ENCODE measurements at regions not wholly inside any gene's neighbourhood (a gene's known extent, or its start where the extent isn't known, plus 50 kb on each side); places are given as distances from the start of the nearest gene placed in this dataset.
"Not testable (repeated sequence)": the region's sequence is repeated elsewhere in the genome, so short reads cannot be mapped to it uniquely, and the experiment has no call there.

- no peak for TF ChIP-seq CTCF (IDR thresholded peaks at IDR 0.05; ENCODE audit: unreplicated experiment)
Observed at GRCh38 chr3:70466096-70466495, 153.7 kb upstream of the MDFIC2 start.

GRCh38 chr3:70464876-70465275 lies 152.4 kb upstream of the MDFIC2 start:
- no peak for DNase-seq (ENCODE audit: low spot score)
- Mint-ChIP-seq H3K9me3 (ENCODE audit: unreplicated experiment) (no peaks in the 10 kb centered on the region), H3K27ac (ENCODE audit: unreplicated experiment) (no peak overlapping the region), H3K27me3 (ENCODE audit: unreplicated experiment) (no peaks in the 10 kb centered on the region), H3K36me3 (ENCODE audit: low read depth, unreplicated experiment) (peaks cover 4% of the 10 kb centered on the region), H3K4me1 (ENCODE audit: unreplicated experiment) (no peaks in the 10 kb centered on the region), H3K4me3 (ENCODE audit: unreplicated experiment) (no peak overlapping the region)
- no peak for TF ChIP-seq CTCF (IDR thresholded peaks at IDR 0.05; ENCODE audit: unreplicated experiment)

More at GRCh38 chr3:70466096-70466495, 153.7 kb upstream of the MDFIC2 start:
- Mint-ChIP-seq H3K4me1 (ENCODE audit: unreplicated experiment) (no peaks in the 10 kb centered on the region), H3K27ac (ENCODE audit: unreplicated experiment) (no peak overlapping the region), H3K27me3 (ENCODE audit: unreplicated experiment) (no peaks in the 10 kb centered on the region), H3K4me3 (ENCODE audit: unreplicated experiment) (no peak overlapping the region), H3K9me3 (ENCODE audit: unreplicated experiment) (no peaks in the 10 kb centered on the region), H3K36me3 (ENCODE audit: low read depth, unreplicated experiment) (peaks cover under 1% of the 10 kb centered on the region)
- DNase-seq (ENCODE audit: low spot score) = no peak

DNA sequence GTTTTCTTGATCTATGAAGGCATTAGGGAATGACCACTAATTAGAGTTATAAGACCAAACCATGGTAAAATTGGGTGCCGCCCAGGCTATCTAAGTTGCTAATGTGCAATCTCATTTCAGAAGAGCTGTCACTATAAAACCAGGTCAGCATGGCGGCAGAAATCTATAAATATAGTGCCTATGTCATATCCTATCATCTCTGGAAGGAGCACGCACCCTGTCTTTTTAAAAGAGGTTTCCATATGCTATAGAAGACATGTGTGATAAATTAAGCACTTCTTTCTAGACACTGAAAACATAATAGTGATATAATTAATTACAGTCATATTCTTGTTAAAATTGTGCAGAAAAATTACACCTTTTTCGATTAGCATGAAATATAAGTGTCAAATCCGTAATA lies 152.0 kb upstream of the MDFIC2 start:
- Mint-ChIP-seq H3K36me3 (ENCODE audit: low read depth, unreplicated experiment) (peaks cover 4% of the 10 kb centered on the region), H3K4me3 (ENCODE audit: unreplicated experiment) (no peak overlapping the region), H3K4me1 (ENCODE audit: unreplicated experiment) (no peaks in the 10 kb centered on the region), H3K27me3 (ENCODE audit: unreplicated experiment) (no peaks in the 10 kb centered on the region), H3K9me3 (ENCODE audit: unreplicated experiment) (no peaks in the 10 kb centered on the region), H3K27ac (ENCODE audit: unreplicated experiment) (no peak overlapping the region)
- no peak for TF ChIP-seq CTCF (IDR thresholded peaks at IDR 0.05; ENCODE audit: unreplicated experiment)
- DNase-seq (ENCODE audit: low spot score) = no peak

DNA sequence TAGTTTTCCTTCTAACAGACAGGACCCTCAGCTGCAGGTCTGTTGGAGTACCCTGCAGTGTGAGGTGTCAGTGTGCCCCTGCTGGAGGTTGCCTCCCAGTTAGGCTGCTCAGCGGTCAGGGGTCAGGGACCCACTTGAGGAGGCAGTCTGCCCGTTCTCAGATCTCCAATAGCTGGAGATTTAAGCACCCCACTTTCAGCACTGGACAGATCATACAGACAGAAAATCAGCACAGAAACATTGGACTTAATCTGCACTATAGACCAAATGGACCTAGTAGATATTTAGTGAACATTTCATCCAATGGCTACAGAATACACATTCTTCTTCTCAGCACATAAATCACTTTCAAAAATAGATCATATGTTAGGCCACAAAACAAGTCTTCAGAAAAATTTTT lies 137.8 kb upstream of the MDFIC2 start:
- H3K36me3 Mint-ChIP-seq (ENCODE audit: low read depth, unreplicated experiment); H3K9me3 Mint-ChIP-seq (ENCODE audit: unreplicated experiment); H3K27me3 Mint-ChIP-seq (ENCODE audit: unreplicated experiment); H3K4me3 Mint-ChIP-seq (ENCODE audit: unreplicated experiment); H3K4me1 Mint-ChIP-seq (ENCODE audit: unreplicated experiment); DNase-seq (ENCODE audit: low spot score); H3K27ac Mint-ChIP-seq (ENCODE audit: unreplicated experiment): not testable (repeated sequence)

- H3K27me3 Mint-ChIP-seq (ENCODE audit: unreplicated experiment); H3K9me3 Mint-ChIP-seq (ENCODE audit: unreplicated experiment); H3K4me3 Mint-ChIP-seq (ENCODE audit: unreplicated experiment); H3K27ac Mint-ChIP-seq (ENCODE audit: unreplicated experiment); H3K36me3 Mint-ChIP-seq (ENCODE audit: low read depth, unreplicated experiment); H3K4me1 Mint-ChIP-seq (ENCODE audit: unreplicated experiment); DNase-seq (ENCODE audit: low spot score): not testable (repeated sequence)
Observed at GRCh38 chr3:70435422-70435821, 123.0 kb upstream of the MDFIC2 start.

DNA sequence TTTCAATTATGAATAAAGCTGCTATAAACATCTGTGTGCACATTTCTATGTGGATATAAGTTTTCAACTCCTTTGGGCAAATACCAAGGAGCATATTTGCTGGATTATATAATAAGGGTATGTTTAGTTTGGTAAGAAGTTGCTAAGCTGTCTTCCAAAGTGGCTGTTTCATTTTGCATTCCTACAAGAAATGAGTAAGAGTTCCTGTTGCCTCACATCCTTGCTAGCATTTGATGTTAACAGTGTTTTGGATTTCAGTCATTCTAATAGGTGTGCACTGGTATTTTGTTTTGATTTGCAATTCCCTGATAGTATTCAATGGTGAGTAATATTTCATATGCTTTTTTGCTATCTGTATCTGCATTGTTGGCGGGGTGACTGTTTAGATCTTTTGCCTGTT lies 120.7 kb upstream of the MDFIC2 start:
- no peaks in the 10 kb centered on the region for H3K4me1 Mint-ChIP-seq (ENCODE audit: unreplicated experiment)
- DNase-seq (ENCODE audit: low spot score) = no peak
- no peaks in the 10 kb centered on the region for H3K9me3 Mint-ChIP-seq (ENCODE audit: unreplicated experiment)
- H3K36me3 Mint-ChIP-seq (ENCODE audit: low read depth, unreplicated experiment) = no peaks in the 10 kb centered on the region
- H3K27ac Mint-ChIP-seq (ENCODE audit: unreplicated experiment) = no peak overlapping the region
- peaks cover 3% of the 10 kb centered on the region for H3K27me3 Mint-ChIP-seq (ENCODE audit: unreplicated experiment)
- TF ChIP-seq CTCF (IDR thresholded peaks at IDR 0.05; ENCODE audit: unreplicated experiment) = no peak
- no peak overlapping the region for H3K4me3 Mint-ChIP-seq (ENCODE audit: unreplicated experiment)

All from endothelial cell (in vitro differentiated cells).